ENCODE measurements at regions not wholly inside any gene's neighbourhood (a gene's known extent, or its start where the extent isn't known, plus 50 kb on each side); places are given as distances from the start of the nearest gene placed in this dataset.

GRCh38 chr11:33443684-33444083 lies 186.5 kb downstream of the HIPK3 start:
- intact Hi-C loops (cut with DNase I; ENCODE audit: low total_unique reads), result no loop called here
- Histone ChIP-seq H3K4me1 (no peaks in the 10 kb centered on the region), H3K27ac (no peak overlapping the region)

GRCh38 chr11:33438301-33438700 lies 181.1 kb downstream of the HIPK3 start:
- 75 to 78% (median 77%) methylated on average over 7 of the region's 7 CpGs for WGBS, 5 donors
- TF ChIP-seq CTCF (IDR thresholded peaks at IDR 0.05), result no peak
- TF ChIP-seq EP300 (IDR thresholded peaks at IDR 0.05), result no peak
- TF ChIP-seq POLR2A (IDR thresholded peaks at IDR 0.05), result no peak
- TF ChIP-seq POLR2AphosphoS5 (IDR thresholded peaks at IDR 0.05), result no peak

More at GRCh38 chr11:33443684-33444083, 186.5 kb downstream of the HIPK3 start:
- peaks cover 0 to 5% (median 0%) of the 10 kb centered on the region in 4 donors for H3K9me3 ChIP-seq
- no peak for DNase-seq
- H3K27me3 ChIP-seq, result no peaks in the 10 kb centered on the region
- TF ChIP-seq POLR2AphosphoS5 (IDR thresholded peaks at IDR 0.05), result no peak
- TF ChIP-seq EP300 (IDR thresholded peaks at IDR 0.05), result no peak
- no peak for TF ChIP-seq POLR2A (IDR thresholded peaks at IDR 0.05)
- no peak for TF ChIP-seq CTCF (IDR thresholded peaks at IDR 0.05)
- no peak overlapping the region for H3K4me3 ChIP-seq
- H3K36me3 ChIP-seq, result no peaks in the 10 kb centered on the region

GRCh38 chr11:33437529-33437928 lies 180.3 kb downstream of the HIPK3 start:
- Histone ChIP-seq H3K27ac (no peak overlapping the region), H3K4me3 (no peak overlapping the region), H3K9me3 (peaks cover 0 to 19% (median 16%) of the 10 kb centered on the region in 4 donors), H3K36me3 (no peaks in the 10 kb centered on the region), H3K4me1 (no peaks in the 10 kb centered on the region), H3K27me3 (no peaks in the 10 kb centered on the region)
- 67 to 83% (median 80%) methylated on average over 1 of the region's 1 CpG for WGBS, 5 donors
- intact Hi-C loops (cut with DNase I; ENCODE audit: low total_unique reads), result no loop called here
- TF ChIP-seq EP300 (IDR thresholded peaks at IDR 0.05) (no peak), POLR2A (IDR thresholded peaks at IDR 0.05) (no peak), CTCF (IDR thresholded peaks at IDR 0.05) (no peak), POLR2AphosphoS5 (IDR thresholded peaks at IDR 0.05) (no peak)
- DNase-seq, result no peak

More at GRCh38 chr11:33438301-33438700, 181.1 kb downstream of the HIPK3 start:
- Histone ChIP-seq H3K36me3 (no peaks in the 10 kb centered on the region), H3K27me3 (no peaks in the 10 kb centered on the region), H3K4me1 (no peaks in the 10 kb centered on the region), H3K4me3 (no peak overlapping the region), H3K27ac (no peak overlapping the region), H3K9me3 (peaks cover 0 to 19% (median 14%) of the 10 kb centered on the region in 4 donors)
- DNase-seq, result no peak
- intact Hi-C loops (cut with DNase I; ENCODE audit: low total_unique reads), result no loop called here

- Histone ChIP-seq H3K27ac (no peak overlapping the region), H3K9me3 (peaks cover 0 to 19% (median 16%) of the 10 kb centered on the region in 4 donors), H3K27me3 (no peaks in the 10 kb centered on the region), H3K4me3 (no peak overlapping the region), H3K36me3 (no peaks in the 10 kb centered on the region), H3K4me1 (no peaks in the 10 kb centered on the region)
- no peak for DNase-seq
- TF ChIP-seq EP300 (IDR thresholded peaks at IDR 0.05) (no peak), POLR2AphosphoS5 (IDR thresholded peaks at IDR 0.05) (no peak), CTCF (IDR thresholded peaks at IDR 0.05) (no peak), POLR2A (IDR thresholded peaks at IDR 0.05) (no peak)
- intact Hi-C loops (cut with DNase I; ENCODE audit: low total_unique reads), result no loop called here
Measured at GRCh38 chr11:33435216-33435615, 178.0 kb downstream of the HIPK3 start.
